ENCODE measurements at regions not wholly inside any gene's neighbourhood (a gene's known extent, or its start where the extent isn't known, plus 50 kb on each side); places are given as distances from the start of the nearest gene placed in this dataset.

GRCh38 chr2:20110876-20111275 is 59.4 kb upstream of the LAPTM4A start:
- TF ChIP-seq CTCF (IDR thresholded peaks at IDR 0.05) (no peak), POLR2A (IDR thresholded peaks at IDR 0.05) (no peak), EP300 (IDR thresholded peaks at IDR 0.05) (no peak)

All from tibial nerve (tissue), 4 donors.